HepG2 (cell line): ENCODE measurements at regions not wholly inside any gene's neighbourhood (a gene's known extent, or its start where the extent isn't known, plus 50 kb on each side); places are given as distances from the start of the nearest gene placed in this dataset.

Experiments used
- ATAC-seq: fragments of 200-7000 bp; cut with Tn5 transposase; 3 replicates; pipeline ENCODE4 v1.9.1; 2020; ENCODE audit warnings: mild to moderate bottlenecking, moderate library complexity
- BruUV-seq: library from RNA; stranded (reverse); fragments of 400-500 nt; replicated peaks from 2 replicates; lab custom pipeline; 2021; lab: Mats Ljungman, UMichigan
- CTCF ChIA-PET: fragments of 300-600 bp; formaldehyde crosslinking; extraction: SDS; loops from one replicate; lab custom pipeline; 2021; ENCODE audit warnings: low total read pairs, inconsistent platforms, low intra/inter-chr PET ratio; lab: Yijun Ruan, JAX
- POLR2A ChIA-PET: fragments of 350-600 bp; sonication (Branson Sonifier 250); formaldehyde crosslinking; loops from one replicate; lab custom pipeline; 2020; ENCODE audit warnings: antibody characterized with exemption, inconsistent platforms; lab: Yijun Ruan, JAX
- DNase-seq: peaks from one replicate; pipeline ENCODE4 v3.0.0-alpha.2; 2015; ENCODE audit warnings: low spot score
- FAIRE-seq: peaks from 3 replicates; lab custom pipeline; 2011; peaks lifted over from hg19 to GRCh38; lab: Jason Lieb, UNC
- H2AFZ ChIP-seq: one replicate; pipeline ENCODE4 v1.6.1; 2011; ENCODE audit warnings: low read length, inconsistent platforms
- H3K27ac ChIP-seq: fragments of 300-600 bp; 3 replicates; pipeline ENCODE4 v1.8.0; 2011; ENCODE audit warnings: mixed run types, mild to moderate bottlenecking, mixed read lengths, low read length, inconsistent platforms; ENCODE audit not compliant: insufficient read depth; ENCODE audit errors: extremely low read length
- H3K27me3 ChIP-seq, 2 experiments: fragments of 200-600 bp in 1 of 2; 2 replicates in 1 of 2; 3 replicates in 1 of 2; pipeline versions ENCODE4 v1.6.0 to v1.8.0; 2011; ENCODE audit warnings: low read length in 2 of 2, mild to moderate bottlenecking in 2 of 2, moderate library complexity in 2 of 2, inconsistent platforms in 1 of 2; ENCODE audit not compliant: insufficient read depth in 2 of 2, control insufficient read depth in 1 of 2
- H3K36me3 ChIP-seq, 2 experiments: fragments of 200-600 bp in 1 of 2; replicated peaks in 1 of 2; 2 replicates in 1 of 2; 3 replicates in 1 of 2; pipeline versions ENCODE4 v1.5.1 to v1.8.0; 2011; ENCODE audit warnings: low read length in 2 of 2, inconsistent platforms in 1 of 2; ENCODE audit not compliant: insufficient read depth in 2 of 2, control insufficient read depth in 1 of 2
- H3K4me1 ChIP-seq: 2 replicates; pipeline ENCODE4 v1.5.1; 2012; ENCODE audit warnings: low read length, inconsistent platforms; ENCODE audit not compliant: insufficient read depth
- H3K4me2 ChIP-seq: 2 replicates; pipeline ENCODE4 v1.6.0; 2011; ENCODE audit warnings: low read depth, low read length, inconsistent platforms
- H3K4me3 ChIP-seq, 3 experiments: fragments of 200-600 bp in 1 of 3; sonication (generic), shearing (Covaris generic) in 1 of 3; replicated peaks in 1 of 3; 2 replicates each; pipeline ENCODE4 v1.5.1; 2011 to 2016; ENCODE audit warnings: low read length in 3 of 3, inconsistent platforms in 2 of 3, low read depth in 2 of 3, mild to moderate bottlenecking in 2 of 3, control low read depth in 1 of 3, mixed read lengths in 1 of 3; ENCODE audit not compliant: insufficient read depth in 1 of 3
- H3K79me2 ChIP-seq: one replicate; pipeline ENCODE4 v1.6.1; 2011; ENCODE audit warnings: low read length, inconsistent platforms; ENCODE audit not compliant: insufficient read depth
- H3K9ac ChIP-seq: 2 replicates; pipeline ENCODE4 v1.6.0; 2011; ENCODE audit warnings: mild to moderate bottlenecking, low read depth, low read length, inconsistent platforms; ENCODE audit not compliant: insufficient read depth
- H3K9me3 ChIP-seq: 2 replicates; pipeline ENCODE4 v1.5.1; 2012; ENCODE audit warnings: mild to moderate bottlenecking, low read length
- H4K20me1 ChIP-seq: 2 replicates; pipeline ENCODE4 v1.6.0; 2011; ENCODE audit warnings: inconsistent platforms, mild to moderate bottlenecking, low read length, moderate library complexity; ENCODE audit not compliant: insufficient read depth
- DNMT3B ChIP-seq: conservative IDR thresholded peaks from 2 replicates; pipeline ENCODE4 v1.6.1; 2016; ENCODE audit warnings: missing biosample characterization, control low read depth
- KAT7 ChIP-seq: IDR thresholded peaks from 2 replicates; pipeline ENCODE4 v1.6.1; 2018; ENCODE audit warnings: borderline replicate concordance, missing compliant biosample characterization
- NFKBIZ ChIP-seq: IDR thresholded peaks from 2 replicates; pipeline ENCODE4 v1.6.1; 2018; ENCODE audit warnings: missing genetic modification reagents, missing compliant biosample characterization
- SKI ChIP-seq: fragments of 450-650 bp; IDR thresholded peaks from one replicate; pipeline ENCODE4 v1.6.1; 2018; ENCODE audit warnings: mild to moderate bottlenecking; ENCODE audit not compliant: partially characterized antibody
- THAP7 ChIP-seq: sonication (generic); formaldehyde crosslinking; IDR thresholded peaks from 2 replicates; pipeline ENCODE4 v1.8.1; 2023; ENCODE audit warnings: mild to moderate bottlenecking, missing genetic modification reagents
- XRCC5 ChIP-seq: fragments of 200-400 bp; formaldehyde crosslinking; optimal IDR thresholded peaks from 2 replicates; pipeline ENCODE3; 2017; ENCODE audit warnings: mild to moderate bottlenecking, low read length
- ZNF124 ChIP-seq: sonication (generic); formaldehyde crosslinking; IDR thresholded peaks from 2 replicates; pipeline ENCODE4 v1.4.0; 2020; ENCODE audit warnings: missing genetic modification reagents
- ZNF180 ChIP-seq: sonication (generic); formaldehyde crosslinking; IDR thresholded peaks from 2 replicates; pipeline ENCODE4 v1.4.0; 2020; ENCODE audit warnings: low read depth, missing genetic modification reagents, borderline replicate concordance
- ZNF207 ChIP-seq: fragments of 450-650 bp; IDR thresholded peaks from 2 replicates; pipeline ENCODE4 v1.6.1; 2016; ENCODE audit warnings: antibody characterized with exemption, borderline replicate concordance
- ZNF232 ChIP-seq: sonication (generic); formaldehyde crosslinking; IDR thresholded peaks from 2 replicates; pipeline ENCODE4 v1.4.0; 2020; ENCODE audit warnings: missing genetic modification reagents, borderline replicate concordance
- ZNF430 ChIP-seq: sonication (generic); formaldehyde crosslinking; IDR thresholded peaks from 2 replicates; pipeline ENCODE4 v1.9.0; 2021; ENCODE audit warnings: mild to moderate bottlenecking, missing genetic modification reagents
- ZNF878 ChIP-seq: sonication (generic); formaldehyde crosslinking; IDR thresholded peaks from 2 replicates; pipeline ENCODE4 v1.8.1; 2023; ENCODE audit warnings: mild to moderate bottlenecking, missing genetic modification reagents, moderate library complexity
- WGBS: methylation state at CpG from one replicate; pipeline ENCODE4 v1.1.6; 2017; ENCODE audit warnings: low lambda C conversion rate; 5-methylcytosine and 5-hydroxymethylcytosine counted together
- in situ Hi-C: cut with HindIII; loops from 2 replicates; pipeline ENCODE4 v1.10.0; 2017; ENCODE audit warnings: low pct_unique_long_range_greater_than_20kb; ENCODE audit not compliant: extremely low pct_ligation_motif_present
- intact Hi-C: fragments of 100-400 bp; cut with micrococcal nuclease; formaldehyde crosslinking; loops from one replicate; pipeline ENCODE4 v1.10.0; 2022; ENCODE audit not compliant: unreplicated experiment

DNA sequence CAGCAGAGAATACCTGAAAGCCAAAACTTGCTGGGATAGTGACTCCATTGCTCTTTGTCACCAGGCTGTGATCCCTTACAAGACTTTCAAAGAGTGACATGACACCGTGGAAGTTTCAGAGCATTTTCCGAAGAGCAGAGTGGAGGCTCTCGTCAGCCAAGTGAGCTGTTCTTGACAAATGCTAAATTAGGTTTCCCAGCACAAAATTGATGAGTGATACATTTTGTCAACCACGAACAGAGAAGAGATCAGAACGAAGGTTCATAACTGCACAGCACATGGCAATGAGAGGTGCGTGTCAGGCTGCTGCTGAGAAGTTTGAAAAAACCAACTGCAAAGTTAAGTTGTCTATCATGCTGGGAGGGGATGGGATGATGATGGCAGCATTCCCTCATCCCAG is 184.4 kb upstream of the C1orf174 start:
- ChIA-PET CTCF (no interaction called here), POLR2A (no interaction called here)
- ATAC-seq (no peak), DNase-seq (no peak), FAIRE-seq (no peak)
- H3K9ac ChIP-seq, result no peak overlapping the region
- no peaks in the 10 kb centered on the region for H3K36me3 ChIP-seq
- TF ChIP-seq THAP7 (no peak), ZNF124 (CRISPR knock-in tag) (no peak), ZNF207 (no peak), ZNF180 (CRISPR knock-in tag) (no peak), ZNF430 (CRISPR knock-in tag) (no peak), XRCC5 (no peak), SKI (no peak), NFKBIZ (no peak), KAT7 (CRISPR knock-in tag) (no peak), ZNF232 (CRISPR knock-in tag) (no peak), DNMT3B (no peak), ZNF878 (CRISPR knock-in tag) (no peak)
- no peak overlapping the region for H3K27ac ChIP-seq
- H3K9me3 ChIP-seq, result no peaks in the 10 kb centered on the region
- peaks cover 12% of the 10 kb centered on the region; the same call in 1 of the 2 replicates for H3K4me1 ChIP-seq
- BruUV-seq, result no TSS peak
- no peak overlapping the region for H3K4me2 ChIP-seq
- in situ Hi-C loops (no loop called here), intact Hi-C loops (no loop called here)
- no peak overlapping the region for H3K4me3 ChIP-seq
- H2AFZ ChIP-seq, result no peak overlapping the region
- H4K20me1 ChIP-seq, result no peaks in the 10 kb centered on the region
- H3K27me3 ChIP-seq, result peaks cover 2 to 34% of the 10 kb centered on the region in 2 experiments
- no peaks in the 10 kb centered on the region for H3K79me2 ChIP-seq
- WGBS, result 72% methylated on average over 6 of the region's 6 CpGs
